OCI-LY1 (cell line): ENCODE measurements at regions not wholly inside any gene's neighbourhood (a gene's known extent, or its start where the extent isn't known, plus 50 kb on each side); places are given as distances from the start of the nearest gene placed in this dataset.

Experiments
- EZH2 ChIP-seq: fragments of 200-600 bp; sonication (generic), shearing (Covaris generic); IDR thresholded peaks from 2 replicates; pipeline ENCODE4 v1.8.0; 2017; ENCODE audit warnings: borderline replicate concordance, mixed run types, mild to moderate bottlenecking, antibody characterized with exemption, low read length, moderate library complexity, mixed read lengths
- TF ChIP-seq, protein P1 (sequence below): fragments of 200-600 bp; sonication (generic), shearing (Covaris generic); IDR thresholded peaks from 2 replicates; pipeline ENCODE4 v1.5.1; 2017; ENCODE audit warnings: mild to moderate bottlenecking, antibody characterized with exemption, low read length, moderate library complexity, mixed read lengths

GRCh38 chr6:85744433-85744970 lies 101.8 kb upstream of the SYNCRIP start:
- TF ChIP-seq, protein P1, sequence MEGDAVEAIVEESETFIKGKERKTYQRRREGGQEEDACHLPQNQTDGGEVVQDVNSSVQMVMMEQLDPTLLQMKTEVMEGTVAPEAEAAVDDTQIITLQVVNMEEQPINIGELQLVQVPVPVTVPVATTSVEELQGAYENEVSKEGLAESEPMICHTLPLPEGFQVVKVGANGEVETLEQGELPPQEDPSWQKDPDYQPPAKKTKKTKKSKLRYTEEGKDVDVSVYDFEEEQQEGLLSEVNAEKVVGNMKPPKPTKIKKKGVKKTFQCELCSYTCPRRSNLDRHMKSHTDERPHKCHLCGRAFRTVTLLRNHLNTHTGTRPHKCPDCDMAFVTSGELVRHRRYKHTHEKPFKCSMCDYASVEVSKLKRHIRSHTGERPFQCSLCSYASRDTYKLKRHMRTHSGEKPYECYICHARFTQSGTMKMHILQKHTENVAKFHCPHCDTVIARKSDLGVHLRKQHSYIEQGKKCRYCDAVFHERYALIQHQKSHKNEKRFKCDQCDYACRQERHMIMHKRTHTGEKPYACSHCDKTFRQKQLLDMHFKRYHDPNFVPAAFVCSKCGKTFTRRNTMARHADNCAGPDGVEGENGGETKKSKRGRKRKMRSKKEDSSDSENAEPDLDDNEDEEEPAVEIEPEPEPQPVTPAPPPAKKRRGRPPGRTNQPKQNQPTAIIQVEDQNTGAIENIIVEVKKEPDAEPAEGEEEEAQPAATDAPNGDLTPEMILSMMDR, result no peak
- TF ChIP-seq EZH2, result no peak
